ENCODE measurements at regions not wholly inside any gene's neighbourhood (a gene's known extent, or its start where the extent isn't known, plus 50 kb on each side); places are given as distances from the start of the nearest gene placed in this dataset.

DNA sequence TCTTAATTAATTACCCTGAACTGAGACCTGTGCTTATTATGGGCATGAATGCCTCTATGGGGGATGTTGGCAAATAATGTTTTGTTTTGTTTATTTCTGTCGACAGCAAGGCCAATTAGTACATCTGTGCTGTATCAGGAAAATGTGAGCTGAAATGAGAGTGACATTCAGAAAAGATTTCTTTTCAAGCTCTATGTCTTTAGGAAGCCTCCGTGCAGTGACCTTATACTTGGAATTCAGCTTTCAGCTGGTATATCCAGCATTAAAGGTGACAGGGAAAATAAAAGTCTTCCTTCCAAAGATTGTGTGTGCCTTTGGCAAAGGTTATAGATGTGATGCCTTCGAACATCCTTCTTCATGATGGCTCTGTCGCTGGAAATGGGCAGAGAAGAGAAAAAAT, 1061.1 kb downstream of the SORCS3 start:
- no peak for DNase-seq

DNA sequence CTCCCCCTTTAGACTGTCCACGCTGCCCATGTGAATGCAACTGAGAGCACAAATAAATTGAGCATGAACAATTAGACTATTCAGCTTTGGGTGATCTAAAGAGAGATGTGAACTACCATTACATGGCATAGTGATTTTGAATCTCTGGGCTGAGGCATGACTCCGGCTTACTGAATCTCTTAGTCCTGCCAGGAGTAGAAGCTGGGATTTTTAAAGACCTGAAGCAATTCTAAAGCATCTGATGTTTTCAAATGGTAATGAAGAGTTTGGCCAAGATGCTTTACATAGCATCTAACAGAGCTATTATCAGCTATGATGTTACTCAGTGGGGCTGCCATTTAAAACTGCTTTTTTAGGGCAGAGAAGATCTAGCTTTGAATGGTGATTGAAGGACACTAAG, 1059.1 kb downstream of the SORCS3 start:
- DNase-seq = no peak

DNA sequence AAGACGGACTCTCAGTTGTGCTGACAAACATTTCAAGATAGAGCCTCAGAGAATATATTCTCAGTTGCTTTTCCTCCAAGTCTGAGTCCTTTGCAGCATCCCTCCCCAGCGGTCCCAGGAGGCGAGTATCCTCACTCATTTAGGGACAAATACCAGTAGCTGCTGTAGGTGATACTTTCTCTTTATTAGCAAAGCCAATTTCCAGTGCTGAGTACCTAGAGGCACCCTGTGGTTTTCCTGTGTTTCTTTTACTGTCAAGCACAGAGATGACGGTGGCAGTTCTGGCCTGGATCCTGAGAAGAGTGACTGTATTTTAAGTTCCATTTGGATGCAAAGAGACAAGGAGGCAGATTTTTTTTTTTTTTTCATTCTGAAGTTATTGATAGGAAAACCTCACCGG, 1058.4 kb downstream of the SORCS3 start:
- DNase-seq = no peak

GRCh38 chr10:105698592-105698991, 1057.5 kb downstream of the SORCS3 start:
- no peak for DNase-seq

GRCh38 chr10:105697290-105697780, 1056.2 kb downstream of the SORCS3 start:
- no peak for DNase-seq

DNA sequence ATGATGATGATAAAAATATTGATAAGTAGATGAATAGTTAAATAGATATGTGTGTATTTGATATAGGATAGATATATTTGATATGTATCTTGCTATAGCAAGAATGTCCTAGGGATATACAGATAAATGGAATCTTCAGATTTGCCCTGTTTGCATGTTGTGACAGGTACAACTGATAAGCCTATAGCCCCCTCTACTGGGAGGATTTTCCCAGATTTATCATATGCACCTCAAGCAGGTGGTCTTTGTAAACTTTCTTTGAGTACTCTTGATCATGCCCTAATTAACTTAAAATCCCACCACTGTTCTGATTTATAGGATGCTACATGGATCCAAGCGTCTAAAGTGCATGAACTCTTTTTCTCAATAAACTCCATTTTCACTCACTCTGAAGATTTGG, 1050.7 kb downstream of the SORCS3 start:
- DNase-seq = no peak

GRCh38 chr10:105682911-105683310, 1041.8 kb downstream of the SORCS3 start:
- DNase-seq = no peak

DNA sequence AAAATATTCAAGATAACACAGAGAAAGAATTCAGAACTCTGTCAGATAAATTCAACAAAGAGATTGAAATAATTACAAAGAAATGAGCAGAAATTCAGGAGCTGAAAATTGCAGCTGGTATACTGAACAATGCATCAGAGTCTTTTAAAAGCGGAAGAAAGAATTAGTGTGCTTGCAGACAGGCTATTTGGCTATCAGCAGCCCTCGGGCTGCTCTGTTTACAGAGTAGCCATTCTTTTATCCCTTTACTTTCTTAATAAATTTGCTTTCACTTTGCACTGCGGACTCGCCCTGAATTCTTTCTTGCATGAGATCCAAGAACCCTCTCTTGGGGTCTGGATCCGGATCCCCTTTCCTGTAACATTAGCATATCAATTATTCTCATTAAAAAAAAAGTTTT, 1040.0 kb downstream of the SORCS3 start:
- DNase-seq = no peak

DNA sequence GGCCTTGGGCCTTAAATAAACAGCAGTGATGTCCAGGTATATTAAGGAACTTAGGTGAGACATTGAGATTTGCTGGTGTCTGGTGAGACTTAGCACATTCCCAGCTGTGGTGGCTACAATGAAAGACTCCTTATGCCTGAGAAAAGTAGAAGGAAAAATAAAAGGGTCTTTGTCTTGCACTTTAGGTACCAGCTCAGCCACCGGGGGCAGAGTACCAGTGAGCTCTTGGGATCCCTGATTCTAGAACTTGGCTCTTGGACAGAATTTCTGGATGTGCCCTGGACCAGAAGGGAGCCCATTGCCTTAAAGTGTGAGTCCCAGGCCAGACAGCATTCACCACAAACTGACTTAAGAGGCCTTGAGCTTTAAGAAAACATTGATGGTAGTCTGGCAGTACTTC, 1038.7 kb downstream of the SORCS3 start:
- no peak for DNase-seq

DNA sequence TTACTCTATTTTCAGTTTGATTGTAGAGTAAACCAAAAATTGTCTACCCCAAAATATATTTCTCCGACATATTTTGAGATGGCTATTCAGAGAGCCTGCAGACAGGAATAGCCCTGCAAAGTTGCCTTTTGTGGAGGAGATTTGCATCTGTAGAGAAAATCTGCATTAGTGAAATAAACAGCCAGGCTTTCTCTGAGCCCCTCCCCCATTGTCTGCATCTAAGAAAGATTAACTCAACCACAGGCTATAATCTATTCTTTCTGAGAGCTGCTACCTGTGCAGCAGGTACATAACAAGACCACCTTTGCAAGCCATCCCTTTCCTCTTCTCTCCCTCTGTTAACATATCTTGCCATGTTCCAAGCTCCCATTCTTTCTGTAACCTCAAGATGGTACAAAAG, 1034.2 kb downstream of the SORCS3 start:
- DNase-seq = no peak

DNA sequence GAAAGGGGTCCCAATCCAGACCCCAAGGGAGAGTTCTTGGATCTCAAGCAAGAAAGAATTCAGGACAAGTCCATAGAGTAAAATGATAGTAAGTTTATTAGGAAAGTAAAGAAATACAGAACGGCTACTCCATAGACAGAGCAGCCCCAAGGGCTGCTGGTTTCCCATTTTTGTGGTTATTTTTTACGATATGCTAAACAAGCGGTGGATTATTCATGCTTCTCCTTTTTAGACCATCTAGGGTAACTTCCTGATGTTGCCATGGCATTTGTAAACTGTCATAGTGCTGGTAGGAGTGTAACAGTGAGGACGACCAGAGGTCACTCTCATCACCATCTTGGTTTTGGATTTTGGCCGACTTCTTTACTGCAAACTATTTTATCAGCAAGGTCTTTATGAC, 1033.4 kb downstream of the SORCS3 start:
- no peak for DNase-seq

DNA sequence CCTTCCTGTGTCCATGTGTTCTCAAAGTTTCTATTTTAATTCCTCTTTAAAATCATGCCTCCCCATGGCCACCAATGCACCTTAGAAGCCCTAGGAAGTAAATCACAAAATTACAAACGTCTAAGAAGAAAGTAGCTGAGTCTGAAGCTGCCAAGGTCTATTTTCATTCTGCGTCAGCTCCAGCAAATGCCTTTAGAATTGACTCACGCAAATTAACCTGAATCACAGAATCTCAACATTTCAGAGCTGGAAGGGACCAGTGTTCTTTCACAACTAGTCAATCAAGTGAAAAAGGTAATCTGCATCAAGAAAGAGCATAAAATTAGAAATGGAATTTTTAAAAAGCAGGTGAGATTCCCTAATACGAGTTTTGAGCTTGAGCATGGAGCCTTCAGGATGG, 1017.6 kb downstream of the SORCS3 start:
- DNase-seq = no peak

DNA sequence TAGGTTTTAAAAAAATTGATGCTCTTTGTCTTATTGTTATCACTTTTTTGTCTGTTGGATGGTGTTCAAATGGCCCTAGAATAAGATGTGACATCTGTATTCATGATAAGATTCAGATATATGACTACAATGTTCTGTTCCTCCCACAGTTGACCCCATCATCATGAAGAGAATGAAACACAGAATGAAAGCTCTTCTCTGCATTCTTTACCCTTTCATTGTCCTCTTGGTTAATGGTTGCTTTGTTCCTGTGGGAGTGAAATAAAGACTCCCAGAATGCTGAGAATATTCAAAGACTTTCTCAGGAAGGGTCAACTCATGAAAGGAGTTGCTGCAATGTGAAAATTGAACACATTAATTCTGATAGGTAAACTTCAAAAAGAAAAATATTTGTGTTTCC, 1015.8 kb downstream of the SORCS3 start:
- no peak for DNase-seq

DNA sequence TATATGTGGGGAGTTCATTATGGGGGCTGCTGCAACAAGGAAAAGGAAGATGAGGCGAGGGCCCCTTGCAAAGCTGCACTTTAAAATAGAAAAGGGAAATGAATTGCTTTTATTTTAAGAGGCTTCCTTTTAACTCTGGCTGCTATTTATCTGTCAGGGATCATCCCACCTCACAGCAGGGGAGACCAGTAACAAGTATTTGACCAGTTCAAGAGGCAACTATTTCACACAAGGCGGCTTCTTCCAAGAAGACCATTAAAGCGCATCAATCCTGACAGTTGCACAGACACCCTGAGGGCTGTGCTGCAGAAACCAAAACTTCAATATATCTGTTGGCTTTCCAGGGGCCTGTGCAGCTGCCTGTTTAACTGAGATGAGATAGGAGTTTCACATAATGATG, 1009.2 kb downstream of the SORCS3 start:
- DNase-seq = no peak

DNA sequence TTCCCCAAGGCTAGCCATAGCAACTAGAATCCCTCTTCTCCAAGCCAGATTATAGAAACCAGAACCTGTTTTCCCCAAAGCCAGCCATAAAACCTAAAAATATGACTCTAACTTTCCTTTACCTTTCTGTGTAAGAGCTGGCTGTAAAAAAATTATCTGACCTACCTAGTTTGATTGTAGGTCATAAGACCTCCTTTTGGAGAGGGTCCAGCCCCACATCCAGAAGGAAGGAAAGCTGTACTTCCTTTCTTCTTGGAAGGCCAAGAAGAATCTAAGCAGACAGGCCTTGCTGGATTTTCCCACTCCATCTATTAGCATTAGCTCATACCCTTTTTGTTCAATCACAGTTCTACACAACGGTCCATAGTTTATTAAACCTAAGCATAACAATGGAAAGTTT, 1006.3 kb downstream of the SORCS3 start:
- no peak for DNase-seq

DNA sequence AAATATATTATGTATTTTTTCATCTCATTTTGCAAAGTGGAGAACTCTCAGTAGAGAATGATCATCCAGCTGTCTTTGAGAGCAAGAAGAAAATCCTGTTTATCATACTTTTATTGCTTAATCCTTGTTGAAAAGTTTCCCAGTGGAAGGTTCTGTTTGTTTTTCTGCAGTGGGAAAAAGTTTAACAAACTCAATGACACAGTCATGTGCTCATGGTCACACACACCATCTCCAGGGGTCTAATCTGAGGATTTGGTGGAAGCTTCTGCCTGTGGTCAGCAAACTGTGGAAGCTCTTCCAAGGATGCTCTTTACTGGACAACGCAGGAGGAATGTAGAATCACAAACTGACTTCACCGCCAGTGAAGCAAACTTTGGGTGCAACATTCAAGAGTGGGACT, 1003.9 kb downstream of the SORCS3 start:
- no peak for DNase-seq

- DNase-seq = no peak
Measured at GRCh38 chr10:105644559-105644958, 1003.5 kb downstream of the SORCS3 start.

GRCh38 chr10:105644091-105644490, 1003.0 kb downstream of the SORCS3 start:
- no peak for DNase-seq

- no peak for DNase-seq
Measured at GRCh38 chr10:105643660-105644059, 1002.6 kb downstream of the SORCS3 start.

GRCh38 chr10:105634281-105634680, 993.2 kb downstream of the SORCS3 start:
- DNase-seq = no peak

GRCh38 chr10:105615715-105616365, 974.8 kb downstream of the SORCS3 start:
- DNase-seq = no peak

DNA sequence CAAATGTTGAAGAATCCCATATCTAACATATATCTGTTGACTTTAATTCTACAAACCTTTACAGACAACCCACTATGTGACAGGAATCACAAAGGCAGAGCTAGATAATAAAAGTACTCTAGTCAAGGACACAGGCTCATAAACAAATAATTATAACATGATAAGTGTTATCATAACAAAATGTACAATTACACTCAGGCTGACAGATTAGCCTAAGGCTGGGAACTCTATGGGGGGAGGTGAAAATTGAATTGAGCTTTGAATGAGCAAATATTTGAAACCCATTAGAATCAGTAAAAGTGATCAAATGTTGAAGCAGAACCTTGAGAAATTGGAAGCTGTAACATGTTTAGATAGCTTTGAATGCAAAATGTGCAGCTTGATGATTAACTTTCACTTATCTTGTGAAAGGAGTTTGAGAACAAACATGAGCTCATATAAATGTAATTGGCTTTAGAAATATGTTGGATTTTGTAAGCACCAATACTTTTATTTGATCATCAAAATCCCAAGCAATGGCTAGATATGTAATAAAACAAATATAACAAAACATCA, 970.2 kb downstream of the SORCS3 start:
- DNase-seq = no peak

- DNase-seq = no peak
Measured at GRCh38 chr10:105609451-105609850, 968.4 kb downstream of the SORCS3 start.

- no peak for DNase-seq
Measured at GRCh38 chr10:105605918-105606317, 964.8 kb downstream of the SORCS3 start.

GRCh38 chr10:105605104-105605503, 964.0 kb downstream of the SORCS3 start:
- no peak for DNase-seq
